H1 (cell line): ENCODE measurements at regions not wholly inside any gene's neighbourhood (a gene's known extent, or its start where the extent isn't known, plus 50 kb on each side); places are given as distances from the start of the nearest gene placed in this dataset.

Experiments used
- CTCF ChIA-PET: fragments of 300-600 bp; sonication (Branson Sonifier 250); formaldehyde crosslinking; loops from one replicate; lab custom pipeline; 2021; ENCODE audit not compliant: partially characterized antibody; lab: Charles Lee
- POLR2A ChIA-PET: fragments of 300-600 bp; sonication (Branson Sonifier 250); formaldehyde crosslinking; loops from one replicate; lab custom pipeline; 2021; ENCODE audit warnings: inconsistent platforms; ENCODE audit not compliant: partially characterized antibody; lab: Charles Lee
- DNase-seq, 2 experiments: peaks; one replicate each; pipeline versions ENCODE4 v3.0.0 to v3.0.0-alpha.2; 2010 to 2022; ENCODE audit warnings: low spot score in 2 of 2, low read depth in 1 of 2, mixed read lengths in 1 of 2
- FAIRE-seq: peaks from 2 replicates; lab custom pipeline; 2011; peaks lifted over from hg19 to GRCh38; lab: Jason Lieb, UNC
- H2AFZ ChIP-seq: 2 replicates; pipeline ENCODE4 v1.8.1; 2012; ENCODE audit warnings: low read length, inconsistent platforms
- H2AK5ac ChIP-seq: 2 replicates; pipeline ENCODE4 v1.6.1; 2013; ENCODE audit warnings: low read depth, low read length
- H2BK120ac ChIP-seq: replicated peaks from 2 replicates; pipeline ENCODE3; 2013; ENCODE audit warnings: low read depth, low read length, inconsistent platforms
- H2BK12ac ChIP-seq: 2 replicates; pipeline ENCODE4 v1.6.1; 2013; ENCODE audit warnings: low read depth, low read length
- H2BK15ac ChIP-seq: 2 replicates; pipeline ENCODE4 v1.6.1; 2013; ENCODE audit warnings: low read length
- H2BK20ac ChIP-seq: 2 replicates; pipeline ENCODE4 v1.6.1; 2013; ENCODE audit warnings: low read length
- H2BK5ac ChIP-seq: 2 replicates; pipeline ENCODE4 v1.6.1; 2013; ENCODE audit warnings: low read depth, low read length
- H3K14ac ChIP-seq: 2 replicates; pipeline ENCODE4 v1.6.1; 2013; ENCODE audit warnings: inconsistent platforms; ENCODE audit not compliant: insufficient read length
- H3K18ac ChIP-seq: 2 replicates; pipeline ENCODE4 v1.6.1; 2013; ENCODE audit warnings: low read length; ENCODE audit errors: extremely low read depth
- H3K23ac ChIP-seq: 2 replicates; pipeline ENCODE4 v1.6.1; 2013; ENCODE audit warnings: inconsistent platforms; ENCODE audit not compliant: insufficient read length
- H3K23me2 ChIP-seq: 2 replicates; pipeline ENCODE4 v1.6.1; 2013; ENCODE audit warnings: low read depth, low read length
- H3K27ac ChIP-seq: 2 replicates; pipeline ENCODE4 v1.6.1; 2011; ENCODE audit warnings: low read depth, low read length, inconsistent platforms
- H3K27me3 ChIP-seq, 4 experiments: replicated peaks in 1 of 4; 1 replicate in 1 of 4; 2 replicates in 3 of 4; pipeline versions ENCODE4 v1.6.1 to v1.8.1; 2011 to 2013; ENCODE audit warnings: low read length in 3 of 4, mild to moderate bottlenecking in 3 of 4, inconsistent platforms in 2 of 4, mixed read lengths in 2 of 4, moderate library complexity in 1 of 4; ENCODE audit not compliant: control insufficient read depth in 3 of 4, insufficient read depth in 3 of 4; ENCODE audit errors: extremely low read depth in 1 of 4
- H3K36me3 ChIP-seq, 4 experiments: 2 replicates each; pipeline versions ENCODE4 v1.6.1 to v1.8.1; 2011 to 2013; ENCODE audit warnings: mild to moderate bottlenecking in 4 of 4, low read length in 3 of 4, moderate library complexity in 2 of 4, control low read depth in 1 of 4, inconsistent platforms in 1 of 4; ENCODE audit not compliant: insufficient read depth in 4 of 4, control insufficient read depth in 2 of 4
- H3K4ac ChIP-seq: replicated peaks from 2 replicates; pipeline ENCODE3; 2013; ENCODE audit warnings: low read length, low read depth, mixed read lengths, inconsistent platforms; ENCODE audit not compliant: insufficient read length
- H3K4me1 ChIP-seq, 4 experiments: replicated peaks in 1 of 4; 1 replicate in 1 of 4; 2 replicates in 3 of 4; pipeline versions ENCODE4 v1.6.1 to v1.8.1; 2011 to 2013; ENCODE audit warnings: low read length in 3 of 4, inconsistent platforms in 2 of 4, mixed read lengths in 1 of 4; ENCODE audit not compliant: insufficient read depth in 4 of 4, control insufficient read depth in 3 of 4
- H3K4me2 ChIP-seq, 2 experiments: 2 replicates each; pipeline versions ENCODE4 v1.6.1 to v1.8.1; 2011 to 2013; ENCODE audit warnings: low read depth in 2 of 2, low read length in 2 of 2, control low read depth in 1 of 2, inconsistent platforms in 1 of 2, mild to moderate bottlenecking in 1 of 2; ENCODE audit not compliant: insufficient read depth in 1 of 2
- H3K4me3 ChIP-seq, 4 experiments: fragments of 200-600, 300-600 bp in 1 of 4; sonication (generic), shearing (Covaris generic), sonication (Bioruptor Twin) in 1 of 4; 2 replicates each; pipeline versions ENCODE4 v1.5.1 to v1.8.1; 2011 to 2016; ENCODE audit warnings: low read length in 4 of 4, low read depth in 3 of 4, control low read depth in 2 of 4, inconsistent platforms in 2 of 4, mild to moderate bottlenecking in 2 of 4, mixed read lengths in 1 of 4, moderate library complexity in 1 of 4; ENCODE audit not compliant: insufficient read depth in 2 of 4; ENCODE audit errors: extremely low read depth in 1 of 4
- H3K56ac ChIP-seq: replicated peaks from 2 replicates; pipeline ENCODE3; 2013; ENCODE audit warnings: low read depth, mild to moderate bottlenecking, mixed read lengths, low read length, inconsistent platforms; ENCODE audit not compliant: insufficient read length
- H3K79me1 ChIP-seq: 2 replicates; pipeline ENCODE4 v1.6.1; 2013; ENCODE audit warnings: low read depth, low read length, control low read depth
- H3K79me2 ChIP-seq, 2 experiments: 2 replicates each; pipeline versions ENCODE4 v1.6.1 to v1.8.1; 2012 to 2013; ENCODE audit warnings: low read length in 2 of 2, mild to moderate bottlenecking in 2 of 2, inconsistent platforms in 1 of 2; ENCODE audit not compliant: insufficient read depth in 2 of 2, control insufficient read depth in 1 of 2
- H3K9ac ChIP-seq, 4 experiments: replicated peaks in 1 of 4; 1 replicate in 1 of 4; 2 replicates in 3 of 4; pipeline versions ENCODE4 v1.6.1 to v1.8.1; 2011 to 2013; ENCODE audit warnings: low read depth in 3 of 4, low read length in 3 of 4, control low read depth in 2 of 4, mild to moderate bottlenecking in 2 of 4, moderate library complexity in 2 of 4, inconsistent platforms in 1 of 4; ENCODE audit errors: extremely low read depth in 1 of 4
- H3K9me3 ChIP-seq, 2 experiments: 2 replicates each; pipeline versions ENCODE4 v1.6.1 to v1.8.1; 2012 to 2013; ENCODE audit warnings: mild to moderate bottlenecking in 2 of 2, moderate library complexity in 2 of 2, control low read depth in 1 of 2, inconsistent platforms in 1 of 2, low read depth in 1 of 2, low read length in 1 of 2, mixed read lengths in 1 of 2; ENCODE audit not compliant: insufficient read depth in 2 of 2
- H4K20me1 ChIP-seq, 2 experiments: replicated peaks in 1 of 2; 2 replicates each; pipeline versions ENCODE3 to v1.8.1; 2011 to 2013; ENCODE audit warnings: inconsistent platforms in 2 of 2, low read length in 2 of 2, mild to moderate bottlenecking in 1 of 2; ENCODE audit not compliant: insufficient read depth in 2 of 2, control insufficient read depth in 1 of 2
- H4K5ac ChIP-seq: 2 replicates; pipeline ENCODE4 v1.6.1; 2013; ENCODE audit warnings: low read length, low read depth, mixed read lengths, inconsistent platforms; ENCODE audit not compliant: insufficient read length
- H4K8ac ChIP-seq: 2 replicates; pipeline ENCODE4 v1.8.0; 2013; ENCODE audit warnings: mild to moderate bottlenecking, moderate library complexity, low read length, inconsistent platforms; ENCODE audit not compliant: insufficient read depth; ENCODE audit errors: extremely low read depth
- H4K91ac ChIP-seq: replicated peaks from 2 replicates; pipeline ENCODE3; 2013; ENCODE audit warnings: low read length, mixed read lengths, inconsistent platforms; ENCODE audit not compliant: insufficient read length
- BCL11A ChIP-seq, 2 experiments: IDR thresholded peaks; one replicate each; pipeline ENCODE4 v1.6.1; 2011; ENCODE audit warnings: low read depth in 2 of 2, low read length in 2 of 2, mild to moderate bottlenecking in 2 of 2
- CHD1 ChIP-seq: IDR thresholded peaks from 2 replicates; pipeline ENCODE4 v1.6.1; 2012; ENCODE audit warnings: low read depth, low read length, improper control_type of control experiment
- EGR1 ChIP-seq: IDR thresholded peaks from 2 replicates; pipeline ENCODE4 v1.6.1; 2011; ENCODE audit warnings: low read depth, low read length, borderline replicate concordance
- GTF2F1 ChIP-seq: IDR thresholded peaks from 2 replicates; pipeline ENCODE4 v1.6.1; 2012; ENCODE audit warnings: low read depth, low read length, improper control_type of control experiment, borderline replicate concordance
- KDM1A ChIP-seq: fragments of 200-600, 300-600 bp; sonication (generic); IDR thresholded peaks from 2 replicates; pipeline ENCODE4 v1.7.1; 2016; ENCODE audit warnings: mild to moderate bottlenecking, low read length, borderline replicate concordance
- RNF2 ChIP-seq: fragments of 200-900, 300-1000 bp; sonication (generic); IDR thresholded peaks from 2 replicates; pipeline ENCODE4 v1.7.1; 2016; ENCODE audit warnings: borderline replicate concordance, low read depth, mild to moderate bottlenecking, antibody characterized with exemption, low read length; ENCODE audit not compliant: poor library complexity, severe bottlenecking; ENCODE audit errors: missing control alignments
- SIX5 ChIP-seq: IDR thresholded peaks from 2 replicates; pipeline ENCODE4 v1.6.1; 2011; ENCODE audit warnings: mild to moderate bottlenecking, low read depth, low read length
- SP2 ChIP-seq: IDR thresholded peaks from 2 replicates; pipeline ENCODE4 v1.6.1; 2012; ENCODE audit warnings: mild to moderate bottlenecking, low read length, inconsistent platforms
- SUZ12 ChIP-seq: fragments of 200-600 bp; sonication (generic); IDR thresholded peaks from 2 replicates; pipeline ENCODE4 v1.6.1; 2012; ENCODE audit warnings: mild to moderate bottlenecking, inconsistent platforms, low read length, moderate library complexity, mixed read lengths
- ZNF274 ChIP-seq: IDR thresholded peaks from 2 replicates; pipeline ENCODE4 v1.7.0; 2012; ENCODE audit warnings: low read length, borderline replicate concordance; ENCODE audit errors: extremely low read depth
- TF ChIP-seq, protein P1 (sequence below): IDR thresholded peaks from 2 replicates; pipeline ENCODE4 v1.6.1; 2012; ENCODE audit warnings: low read length, inconsistent platforms
- TF ChIP-seq, protein P2 (sequence below): IDR thresholded peaks from 2 replicates; pipeline ENCODE4 v1.6.1; 2011; ENCODE audit warnings: low read length, improper control_type of control experiment
- TF ChIP-seq, protein P3 (sequence below): IDR thresholded peaks from 2 replicates; pipeline ENCODE4 v1.6.1; 2012; ENCODE audit warnings: inconsistent platforms

DNA sequence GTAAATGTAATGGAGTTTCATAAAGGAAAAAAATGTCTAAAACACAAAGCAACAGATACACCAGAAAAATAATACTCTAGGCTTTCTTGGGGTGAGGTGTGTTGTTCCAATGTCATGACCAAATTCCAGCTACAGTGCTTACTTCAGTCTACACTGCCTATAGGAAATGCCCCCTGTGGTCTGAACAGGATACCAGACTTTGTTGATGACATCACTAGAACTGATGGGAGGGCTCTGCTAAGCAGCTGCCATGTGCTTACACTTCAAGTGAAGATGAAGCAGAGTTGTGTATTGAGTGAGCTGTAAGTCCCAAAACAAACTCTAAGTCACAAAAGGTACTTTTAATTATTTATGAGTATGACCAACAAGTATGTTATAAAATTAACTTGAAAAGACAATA is 456.1 kb upstream of the IL12A start:
- no peak overlapping the region for H2BK12ac ChIP-seq
- H3K9ac ChIP-seq = no peak overlapping the region
- H3K9me3 ChIP-seq = no peaks in the 10 kb centered on the region
- no peaks in the 10 kb centered on the region for H3K79me2 ChIP-seq
- no peaks in the 10 kb centered on the region for H3K79me1 ChIP-seq
- no peak overlapping the region for H2AK5ac ChIP-seq
- H3K23ac ChIP-seq = no peak overlapping the region
- H3K4me2 ChIP-seq = no peak overlapping the region
- H3K4ac ChIP-seq = no peak overlapping the region
- no peaks in the 10 kb centered on the region for H4K20me1 ChIP-seq
- ChIA-PET CTCF (interaction anchor here (1.6 kb wide), 1 partner anchor 210 kb away, joined by 3 read pairs; no protein-coding TSS in a partner anchor), POLR2A (no interaction called here)
- no peak overlapping the region for H2AFZ ChIP-seq
- no peak for DNase-seq
- H2BK15ac ChIP-seq = no peak overlapping the region
- no peak for FAIRE-seq
- H2BK120ac ChIP-seq = no peak overlapping the region
- H3K56ac ChIP-seq = no peak overlapping the region
- H4K8ac ChIP-seq = no peak overlapping the region
- no peaks in the 10 kb centered on the region for H3K27me3 ChIP-seq
- no peak overlapping the region for H4K91ac ChIP-seq
- no peak overlapping the region for H2BK20ac ChIP-seq
- no peaks in the 10 kb centered on the region; a peak in 1 of 7 replicates for H3K4me1 ChIP-seq
- no peak overlapping the region for H3K14ac ChIP-seq
- no peak overlapping the region for H3K27ac ChIP-seq
- H3K23me2 ChIP-seq = no peaks in the 10 kb centered on the region
- no peaks in the 10 kb centered on the region for H3K36me3 ChIP-seq
- no peak overlapping the region for H4K5ac ChIP-seq
- H3K18ac ChIP-seq = no peak overlapping the region
- H2BK5ac ChIP-seq = no peak overlapping the region
- no peak overlapping the region for H3K4me3 ChIP-seq
- TF ChIP-seq BCL11A (IDR thresholded peaks at IDR 0.05; ENCODE audit: low read depth in 2 of 2, low read length in 2 of 2) (no peak), RNF2 (no peak), KDM1A (no peak), SUZ12 (no peak), ZNF274 (no peak), CHD1 (no peak), EGR1 (no peak), SP2 (no peak), GTF2F1 (no peak), SIX5 (no peak)
- TF ChIP-seq, protein P1, sequence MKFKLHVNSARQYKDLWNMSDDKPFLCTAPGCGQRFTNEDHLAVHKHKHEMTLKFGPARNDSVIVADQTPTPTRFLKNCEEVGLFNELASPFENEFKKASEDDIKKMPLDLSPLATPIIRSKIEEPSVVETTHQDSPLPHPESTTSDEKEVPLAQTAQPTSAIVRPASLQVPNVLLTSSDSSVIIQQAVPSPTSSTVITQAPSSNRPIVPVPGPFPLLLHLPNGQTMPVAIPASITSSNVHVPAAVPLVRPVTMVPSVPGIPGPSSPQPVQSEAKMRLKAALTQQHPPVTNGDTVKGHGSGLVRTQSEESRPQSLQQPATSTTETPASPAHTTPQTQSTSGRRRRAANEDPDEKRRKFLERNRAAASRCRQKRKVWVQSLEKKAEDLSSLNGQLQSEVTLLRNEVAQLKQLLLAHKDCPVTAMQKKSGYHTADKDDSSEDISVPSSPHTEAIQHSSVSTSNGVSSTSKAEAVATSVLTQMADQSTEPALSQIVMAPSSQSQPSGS = no peak
- TF ChIP-seq, protein P2, sequence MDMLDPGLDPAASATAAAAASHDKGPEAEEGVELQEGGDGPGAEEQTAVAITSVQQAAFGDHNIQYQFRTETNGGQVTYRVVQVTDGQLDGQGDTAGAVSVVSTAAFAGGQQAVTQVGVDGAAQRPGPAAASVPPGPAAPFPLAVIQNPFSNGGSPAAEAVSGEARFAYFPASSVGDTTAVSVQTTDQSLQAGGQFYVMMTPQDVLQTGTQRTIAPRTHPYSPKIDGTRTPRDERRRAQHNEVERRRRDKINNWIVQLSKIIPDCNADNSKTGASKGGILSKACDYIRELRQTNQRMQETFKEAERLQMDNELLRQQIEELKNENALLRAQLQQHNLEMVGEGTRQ = no peak
- TF ChIP-seq, protein P3, sequence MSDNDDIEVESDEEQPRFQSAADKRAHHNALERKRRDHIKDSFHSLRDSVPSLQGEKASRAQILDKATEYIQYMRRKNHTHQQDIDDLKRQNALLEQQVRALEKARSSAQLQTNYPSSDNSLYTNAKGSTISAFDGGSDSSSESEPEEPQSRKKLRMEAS = no peak
